ENCODE measurements at regions not wholly inside any gene's neighbourhood (a gene's known extent, or its start where the extent isn't known, plus 50 kb on each side); places are given as distances from the start of the nearest gene placed in this dataset.

DNA sequence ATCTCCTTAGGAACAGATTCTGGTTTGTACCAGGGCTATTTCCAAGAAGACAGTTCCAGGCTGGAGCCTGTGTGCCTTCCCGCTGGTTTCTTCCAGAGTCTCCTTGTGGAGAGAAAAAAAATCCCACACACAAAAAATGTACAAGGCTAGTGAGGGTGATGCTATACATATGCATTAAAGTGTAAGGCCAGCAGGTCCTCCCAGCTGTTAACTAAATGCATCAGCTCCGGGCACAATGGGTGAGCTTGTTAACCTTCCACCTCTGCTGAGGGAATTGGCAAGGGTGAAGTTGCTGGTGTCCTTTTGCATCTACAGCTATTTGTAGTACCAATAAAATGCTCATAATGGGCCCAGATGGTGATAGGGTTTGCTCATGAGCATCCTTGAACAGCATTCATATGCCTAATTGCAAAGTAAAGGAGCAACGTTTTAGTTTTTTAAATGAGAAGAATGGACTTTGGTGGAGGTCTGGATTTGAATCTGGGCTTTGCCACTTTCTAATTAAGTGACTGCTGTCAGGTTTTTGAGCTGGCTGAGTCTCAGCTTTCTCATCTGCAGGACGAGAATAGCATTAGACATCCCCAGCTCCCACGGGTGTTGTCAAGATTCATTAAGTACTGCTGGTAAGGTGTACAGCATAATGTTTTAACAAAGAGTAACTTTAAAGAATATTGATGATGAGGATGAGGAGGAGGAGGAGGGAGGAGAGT is 361.8 kb downstream of the QKI start:
- Mint-ChIP-seq H3K27ac (no peak overlapping the region), H3K27me3 (peaks cover 13% of the 10 kb centered on the region), H3K36me3 (ENCODE audit: low read depth) (no peaks in the 10 kb centered on the region), H3K4me1 (no peaks in the 10 kb centered on the region), H3K9me3 (no peaks in the 10 kb centered on the region), H3K4me3 (no peak overlapping the region)
- ChIA-PET POLR2A (interaction anchor here (0.9 kb wide), 1 partner anchor 122 kb away, joined by 3 read pairs; no protein-coding TSS in a partner anchor), CTCF (no interaction called here)
- DNase-seq, result no peak

DNA sequence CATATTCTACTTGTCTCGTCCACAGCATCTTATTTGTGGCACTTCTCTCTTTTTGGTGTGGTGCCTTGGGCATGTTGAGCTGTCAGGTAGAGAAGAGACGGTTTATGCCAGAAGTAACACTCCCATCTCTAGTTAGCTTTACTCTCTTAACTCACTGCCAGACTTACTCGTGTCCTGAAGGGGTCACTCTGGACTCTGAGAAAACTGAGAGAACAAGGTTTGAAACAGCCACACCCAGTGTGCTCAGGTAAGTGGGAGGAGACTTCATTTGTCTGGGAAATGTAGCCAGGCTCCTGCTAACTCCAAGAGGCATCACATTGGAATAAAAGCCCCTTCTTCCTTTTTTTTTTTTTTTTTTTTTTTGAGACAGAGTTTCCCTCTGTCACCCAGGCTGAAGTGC is 360.8 kb downstream of the QKI start:
- Mint-ChIP-seq H3K9me3 (no peaks in the 10 kb centered on the region), H3K27ac (no peak overlapping the region), H3K27me3 (peaks cover 14% of the 10 kb centered on the region), H3K4me1 (peaks cover 2% of the 10 kb centered on the region), H3K4me3 (no peak overlapping the region), H3K36me3 (ENCODE audit: low read depth) (no peaks in the 10 kb centered on the region)
- CTCF ChIA-PET, result no interaction called here
- no peak for DNase-seq
- POLR2A ChIA-PET, result no interaction called here

DNA sequence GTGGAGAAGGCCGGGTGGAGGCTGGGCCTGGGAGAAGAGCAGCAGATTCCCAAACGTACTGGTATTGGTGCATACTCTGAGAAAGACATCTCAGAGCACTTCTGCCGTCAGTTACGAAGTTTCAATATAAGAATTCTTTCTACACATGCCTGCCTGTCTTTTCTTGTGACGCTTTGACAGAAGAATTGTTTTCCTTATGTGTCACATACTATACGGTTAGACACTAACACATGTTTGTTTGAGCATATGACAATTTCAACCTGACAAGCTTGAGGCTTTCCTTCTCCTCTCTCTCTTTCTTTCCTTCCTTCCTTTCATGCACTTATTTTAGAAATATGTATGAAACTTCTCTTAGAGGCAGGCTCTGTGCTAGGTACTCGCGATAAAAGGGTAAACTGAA is 360.0 kb downstream of the QKI start:
- H3K4me3 Mint-ChIP-seq, result no peak overlapping the region
- CTCF ChIA-PET, result no interaction called here

DNA sequence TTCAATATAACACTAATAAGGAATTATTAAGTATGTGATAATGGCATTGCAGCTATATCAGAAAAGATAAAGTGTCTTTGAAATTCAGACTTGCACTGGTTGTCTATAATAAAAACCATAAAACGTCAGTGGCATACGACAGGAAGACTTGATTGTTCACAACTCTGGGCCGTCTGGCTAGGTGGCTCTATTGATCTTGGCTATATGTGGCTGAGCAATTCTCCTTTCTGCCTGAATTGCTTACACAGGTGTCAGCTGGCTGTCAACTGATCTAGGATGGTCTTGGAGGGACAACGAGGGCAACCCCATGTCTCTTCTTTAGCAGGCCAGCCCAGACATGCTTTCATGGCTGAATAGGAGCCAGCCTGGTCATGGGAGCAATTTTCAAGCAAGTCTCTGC is 359.1 kb downstream of the QKI start:
- Mint-ChIP-seq H3K4me1 (peaks cover 2% of the 10 kb centered on the region), H3K36me3 (ENCODE audit: low read depth) (no peaks in the 10 kb centered on the region), H3K27me3 (peaks cover 14% of the 10 kb centered on the region)

More for the DNA sequence above, 360.0 kb downstream of the QKI start:
- H3K27ac Mint-ChIP-seq, result no peak overlapping the region
- DNase-seq, result no peak
- H3K36me3 Mint-ChIP-seq (ENCODE audit: low read depth), result no peaks in the 10 kb centered on the region
- H3K9me3 Mint-ChIP-seq, result no peaks in the 10 kb centered on the region
- H3K27me3 Mint-ChIP-seq, result peaks cover 14% of the 10 kb centered on the region
- H3K4me1 Mint-ChIP-seq, result peaks cover 2% of the 10 kb centered on the region
- POLR2A ChIA-PET, result no interaction called here

DNA sequence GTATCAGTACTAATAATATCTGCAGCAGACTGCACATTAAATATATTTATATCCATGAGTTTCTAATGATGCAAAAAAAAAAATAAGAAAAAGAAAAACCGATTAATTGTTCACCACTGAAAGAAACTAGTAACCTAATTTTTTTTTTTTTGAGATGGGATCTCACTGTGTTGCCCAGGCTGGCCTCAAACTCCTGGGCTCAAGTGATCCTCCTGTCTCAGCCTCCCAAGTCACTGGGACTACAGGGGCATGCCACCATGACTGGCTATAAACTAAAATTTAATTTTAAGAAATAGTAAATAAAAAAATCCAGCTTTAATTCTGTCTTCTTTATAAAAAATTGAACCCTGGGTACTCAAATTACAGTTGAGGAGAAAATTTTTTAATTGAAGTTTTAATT is 358.2 kb downstream of the QKI start:
- Mint-ChIP-seq H3K9me3 (no peaks in the 10 kb centered on the region), H3K4me1 (peaks cover 2% of the 10 kb centered on the region), H3K27me3 (peaks cover 10% of the 10 kb centered on the region), H3K36me3 (ENCODE audit: low read depth) (no peaks in the 10 kb centered on the region), H3K4me3 (no peak overlapping the region), H3K27ac (no peak overlapping the region)
- POLR2A ChIA-PET, result no interaction called here
- DNase-seq, result no peak
- CTCF ChIA-PET, result no interaction called here

More for the DNA sequence above, 359.1 kb downstream of the QKI start:
- ChIA-PET POLR2A (no interaction called here), CTCF (no interaction called here)
- no peak overlapping the region for H3K4me3 Mint-ChIP-seq
- no peak overlapping the region for H3K27ac Mint-ChIP-seq
- DNase-seq, result no peak
- H3K9me3 Mint-ChIP-seq, result no peaks in the 10 kb centered on the region

DNA sequence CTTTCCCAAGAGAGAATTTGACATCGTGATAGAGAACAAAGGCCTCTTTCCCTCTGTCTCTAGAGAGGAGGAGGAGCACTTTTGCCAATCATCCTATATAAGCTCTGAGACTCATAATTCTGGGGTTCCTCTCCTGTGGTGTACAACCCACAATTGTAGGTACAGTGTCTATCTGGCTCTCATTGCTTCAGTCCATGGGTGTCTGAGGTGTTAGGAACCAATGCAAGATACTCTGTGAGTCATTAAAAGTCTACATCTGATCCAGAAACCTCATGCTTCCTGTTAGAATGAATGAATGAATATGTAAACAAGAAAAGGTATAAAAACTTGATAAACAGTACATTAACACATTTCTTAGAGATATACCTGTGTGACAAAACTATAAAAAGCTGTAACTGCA is 356.7 kb downstream of the QKI start:
- POLR2A ChIA-PET, result no interaction called here
- DNase-seq, result no peak
- Mint-ChIP-seq H3K36me3 (ENCODE audit: low read depth) (no peaks in the 10 kb centered on the region), H3K9me3 (no peaks in the 10 kb centered on the region), H3K4me3 (no peak overlapping the region), H3K27me3 (peaks cover 10% of the 10 kb centered on the region), H3K27ac (no peak overlapping the region), H3K4me1 (peaks cover 7% of the 10 kb centered on the region)
- CTCF ChIA-PET, result no interaction called here

DNA sequence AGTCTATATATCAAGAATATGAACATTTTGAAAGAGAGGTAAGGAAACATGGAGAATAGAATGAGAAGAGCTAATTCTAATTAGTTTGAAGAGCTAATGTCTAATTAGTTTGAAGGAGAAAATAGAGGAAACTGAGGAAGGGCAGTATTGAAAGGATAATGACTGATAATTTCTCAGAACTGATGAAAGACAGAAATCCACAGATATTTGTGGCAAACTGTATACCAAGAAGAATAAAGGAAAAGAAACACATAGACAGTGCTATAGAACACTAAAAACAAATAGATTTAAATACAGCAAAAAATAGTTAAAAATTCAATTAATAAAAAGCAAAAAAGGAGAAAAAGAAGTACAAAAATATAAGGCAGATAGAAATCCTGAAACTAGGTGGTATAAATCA is 354.4 kb downstream of the QKI start:
- Mint-ChIP-seq H3K27ac (no peak overlapping the region), H3K36me3 (ENCODE audit: low read depth) (no peaks in the 10 kb centered on the region), H3K9me3 (no peaks in the 10 kb centered on the region), H3K4me1 (peaks cover 10% of the 10 kb centered on the region), H3K4me3 (no peak overlapping the region), H3K27me3 (peaks cover 10% of the 10 kb centered on the region)
- no peak for DNase-seq
- POLR2A ChIA-PET, result no interaction called here
- CTCF ChIA-PET, result no interaction called here

DNA sequence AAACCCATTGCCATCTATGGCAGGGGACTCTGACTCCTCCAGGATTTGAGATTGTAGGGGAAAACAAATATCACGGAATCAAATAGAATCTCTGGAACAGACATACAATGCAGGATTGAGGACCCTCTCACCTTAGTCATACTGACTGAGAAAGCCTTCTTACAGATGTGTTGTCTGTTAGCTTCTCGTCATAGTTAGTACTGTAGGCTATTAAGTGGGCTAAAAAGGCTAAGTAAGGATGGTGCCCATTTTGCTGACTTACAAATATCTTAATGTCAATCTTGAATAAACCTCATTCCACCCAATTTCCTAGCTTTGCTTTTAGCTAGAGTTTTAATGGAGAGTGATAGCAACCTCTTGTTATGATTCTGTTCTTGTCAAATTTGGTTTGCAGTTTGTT is 352.4 kb downstream of the QKI start:
- no peak for DNase-seq
- POLR2A ChIA-PET, result interaction anchor here (1.4 to 2.3 kb wide), 2 partner anchors 16 kb away, joined by 3 to 6 read pairs; no protein-coding TSS in a partner anchor
- H3K36me3 Mint-ChIP-seq (ENCODE audit: low read depth), result no peaks in the 10 kb centered on the region
- CTCF ChIA-PET, result no interaction called here
- peaks cover 10% of the 10 kb centered on the region for H3K4me1 Mint-ChIP-seq
- H3K9me3 Mint-ChIP-seq, result no peaks in the 10 kb centered on the region
- peaks cover 11% of the 10 kb centered on the region for H3K27me3 Mint-ChIP-seq
- H3K4me3 Mint-ChIP-seq, result no peak overlapping the region
- H3K27ac Mint-ChIP-seq, result no peak overlapping the region

DNA sequence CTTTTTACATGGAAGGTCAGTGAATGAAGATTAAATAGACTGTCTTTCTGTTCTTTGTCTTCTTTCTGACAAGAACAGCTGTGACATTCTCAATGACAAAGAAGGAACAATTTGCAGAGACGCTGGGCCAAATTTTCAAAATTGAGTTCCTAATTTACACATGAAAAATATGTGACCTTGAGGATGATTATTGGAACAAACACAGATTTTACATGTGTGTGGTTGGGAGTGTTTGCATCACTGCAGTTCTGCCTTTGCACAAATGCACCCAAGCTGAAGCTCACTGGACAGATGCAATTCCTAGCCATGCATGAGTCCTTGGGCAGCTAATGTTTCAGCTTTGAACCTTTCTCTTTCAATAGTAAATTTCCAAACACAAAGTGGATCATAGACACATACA is 350.8 kb downstream of the QKI start:
- H3K27me3 Mint-ChIP-seq, result peaks cover 12% of the 10 kb centered on the region
- CTCF ChIA-PET, result no interaction called here
- H3K4me3 Mint-ChIP-seq, result no peak overlapping the region
- no peak overlapping the region for H3K27ac Mint-ChIP-seq
- POLR2A ChIA-PET, result interaction anchor here (2.3 kb wide), 1 partner anchor 14 kb away, joined by 6 read pairs; no protein-coding TSS in a partner anchor
- no peak for DNase-seq
- H3K36me3 Mint-ChIP-seq (ENCODE audit: low read depth), result no peaks in the 10 kb centered on the region
- peaks cover 9% of the 10 kb centered on the region for H3K4me1 Mint-ChIP-seq
- H3K9me3 Mint-ChIP-seq, result no peaks in the 10 kb centered on the region

DNA sequence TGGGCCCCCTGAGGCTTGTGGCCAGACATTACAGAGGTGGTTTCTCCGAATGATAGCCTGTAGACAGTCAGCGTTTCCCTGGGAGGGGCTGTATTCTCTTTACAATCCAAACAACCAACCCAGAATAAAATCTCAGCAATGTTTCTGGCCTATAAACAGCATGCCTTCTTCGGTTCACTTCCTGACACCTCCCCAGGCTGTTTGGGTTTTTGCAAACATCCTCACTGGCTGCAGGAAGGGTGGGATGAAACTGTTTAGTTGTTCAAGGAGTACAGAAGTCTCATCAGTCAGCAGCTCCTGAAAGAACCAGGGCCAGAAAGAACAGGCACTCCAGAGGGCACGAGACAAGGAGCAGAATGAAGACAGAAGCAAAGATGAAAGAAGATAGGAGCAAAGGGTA is 350.0 kb downstream of the QKI start:
- Mint-ChIP-seq H3K36me3 (ENCODE audit: low read depth) (no peaks in the 10 kb centered on the region), H3K27ac (no peak overlapping the region), H3K4me3 (no peak overlapping the region), H3K9me3 (no peaks in the 10 kb centered on the region), H3K27me3 (peaks cover 11% of the 10 kb centered on the region), H3K4me1 (peaks cover 9% of the 10 kb centered on the region)
- CTCF ChIA-PET, result no interaction called here
- POLR2A ChIA-PET, result no interaction called here
- DNase-seq, result no peak

DNA sequence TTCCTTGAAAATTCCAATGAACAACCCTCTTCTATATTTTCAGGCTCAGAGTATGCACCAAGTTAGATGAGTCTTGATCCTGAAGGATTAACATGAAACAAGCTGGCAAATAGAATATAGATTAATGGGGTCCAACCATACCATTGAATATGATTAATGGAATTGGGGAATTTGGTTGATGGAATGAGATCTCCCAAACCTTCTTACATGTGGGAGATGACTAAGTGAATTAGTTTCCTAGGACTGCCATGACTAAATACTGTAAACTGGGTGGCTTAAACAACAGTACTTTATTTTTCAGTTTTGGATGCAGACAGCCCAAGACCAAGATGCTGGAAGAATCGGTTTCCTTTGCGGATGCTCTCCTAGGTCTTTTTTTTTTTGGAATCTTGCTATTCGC is 347.0 kb downstream of the QKI start:
- Mint-ChIP-seq H3K9me3 (no peaks in the 10 kb centered on the region), H3K27ac (no peak overlapping the region), H3K27me3 (peaks cover 10% of the 10 kb centered on the region), H3K36me3 (ENCODE audit: low read depth) (no peaks in the 10 kb centered on the region), H3K4me1 (peaks cover 6% of the 10 kb centered on the region), H3K4me3 (no peak overlapping the region)
- DNase-seq, result no peak
- POLR2A ChIA-PET, result no interaction called here
- CTCF ChIA-PET, result no interaction called here

DNA sequence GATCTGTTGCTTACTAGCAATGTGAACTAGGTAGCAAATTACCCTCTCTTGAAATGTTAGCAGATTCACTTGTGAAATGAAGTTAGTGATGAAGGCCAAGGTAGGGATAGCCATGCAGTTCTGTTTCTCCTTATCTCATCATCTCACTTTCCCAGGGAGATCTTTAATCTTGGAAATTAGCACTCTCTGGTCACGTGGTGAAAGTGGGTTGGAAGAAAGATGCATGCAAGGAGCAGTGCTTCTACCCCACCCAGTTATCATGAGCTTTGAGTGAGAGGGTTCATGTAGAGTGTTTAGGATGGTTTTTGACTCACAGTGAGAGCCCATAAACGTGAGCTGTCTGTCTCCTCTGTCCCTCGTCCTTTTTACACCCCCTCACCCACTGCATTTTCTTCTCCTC is 346.3 kb downstream of the QKI start:
- Mint-ChIP-seq H3K36me3 (ENCODE audit: low read depth) (no peaks in the 10 kb centered on the region), H3K27ac (no peak overlapping the region), H3K9me3 (no peaks in the 10 kb centered on the region), H3K27me3 (peaks cover 10% of the 10 kb centered on the region), H3K4me1 (peaks cover 2% of the 10 kb centered on the region), H3K4me3 (no peak overlapping the region)
- DNase-seq, result no peak
- ChIA-PET CTCF (no interaction called here), POLR2A (no interaction called here)

DNA sequence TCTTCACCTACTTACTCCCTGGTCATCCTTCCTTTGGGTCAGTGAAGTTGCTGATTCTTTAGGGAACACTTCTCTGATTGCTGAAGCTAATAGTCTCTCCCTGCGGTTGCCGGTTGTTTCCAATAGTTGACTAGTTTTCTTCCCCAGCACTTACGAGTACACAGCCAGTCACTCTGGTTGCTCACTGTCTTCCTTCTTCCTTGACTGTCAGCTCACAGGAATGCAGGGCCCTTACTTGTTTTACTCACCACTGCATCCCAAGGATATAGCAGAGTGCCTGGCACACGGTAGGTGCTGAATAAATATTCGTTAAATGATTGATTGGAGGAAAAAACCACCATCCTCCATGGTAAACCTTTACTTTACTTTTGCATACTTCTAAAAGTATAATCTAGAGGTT is 345.0 kb downstream of the QKI start:
- no peak for DNase-seq
- CTCF ChIA-PET, result no interaction called here
- POLR2A ChIA-PET, result no interaction called here
- H3K4me1 Mint-ChIP-seq, result no peaks in the 10 kb centered on the region
- H3K4me3 Mint-ChIP-seq, result no peak overlapping the region
- H3K36me3 Mint-ChIP-seq (ENCODE audit: low read depth), result no peaks in the 10 kb centered on the region
- peaks cover 5% of the 10 kb centered on the region for H3K9me3 Mint-ChIP-seq
- H3K27me3 Mint-ChIP-seq, result peaks cover 12% of the 10 kb centered on the region
- no peak overlapping the region for H3K27ac Mint-ChIP-seq

DNA sequence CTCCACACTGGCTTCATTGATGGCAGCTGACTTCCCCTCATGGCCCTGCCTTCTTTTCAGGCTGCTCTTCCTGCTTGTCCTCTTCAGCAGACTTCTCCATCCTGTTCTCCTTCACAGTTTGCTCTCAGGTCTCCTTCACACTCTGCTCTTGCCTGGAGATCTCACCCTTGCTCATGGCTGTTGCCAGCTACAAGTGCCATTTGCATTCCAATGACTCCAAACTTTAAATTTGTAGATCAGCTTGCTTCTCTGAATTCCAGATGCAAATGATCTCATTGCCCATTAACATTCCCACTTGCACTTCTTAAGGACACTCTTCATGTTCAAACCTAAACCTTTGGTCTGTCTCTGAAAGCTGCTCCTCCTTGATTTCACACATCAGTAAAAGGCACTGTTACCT is 343.0 kb downstream of the QKI start:
- ChIA-PET CTCF (no interaction called here), POLR2A (no interaction called here)
- H3K4me1 Mint-ChIP-seq, result peaks cover 7% of the 10 kb centered on the region
- no peak overlapping the region for H3K4me3 Mint-ChIP-seq
- H3K27ac Mint-ChIP-seq, result no peak overlapping the region
- peaks cover 7% of the 10 kb centered on the region for H3K9me3 Mint-ChIP-seq
- peaks cover 11% of the 10 kb centered on the region for H3K27me3 Mint-ChIP-seq
- no peak for DNase-seq
- H3K36me3 Mint-ChIP-seq (ENCODE audit: low read depth), result peaks cover 2% of the 10 kb centered on the region
